ENCODE measurements at regions not wholly inside any gene's neighbourhood (a gene's known extent, or its start where the extent isn't known, plus 50 kb on each side); places are given as distances from the start of the nearest gene placed in this dataset.

- Histone ChIP-seq H3K9ac (ENCODE audit: low read length in 2 of 2) (no peak overlapping the region), H3K27me3 (ENCODE audit: control insufficient read depth in 1 of 2, insufficient read depth in 2 of 2, low read length in 2 of 2) (peaks cover 0 to 9% of the 10 kb centered on the region in 2 donors)
Measured at GRCh38 chr13:111903143-111903542, 163.8 kb upstream of the SOX1 start.

GRCh38 chr13:111904166-111904565, 162.8 kb upstream of the SOX1 start:
- Histone ChIP-seq H3K9ac (ENCODE audit: low read length in 2 of 2) (no peak overlapping the region), H3K4me3 (ENCODE audit: low read length in 2 of 2) (no peak overlapping the region), H3K9me3 (ENCODE audit: control insufficient read depth in 2 of 2, low read length in 2 of 2) (no peaks in the 10 kb centered on the region), H3K27ac (ENCODE audit: low read length) (no peak overlapping the region), H3K27me3 (ENCODE audit: control insufficient read depth in 1 of 2, insufficient read depth in 2 of 2, low read length in 2 of 2) (peaks cover 0 to 9% of the 10 kb centered on the region in 2 donors), H3K36me3 (ENCODE audit: control insufficient read depth in 2 of 2, insufficient read depth in 2 of 2, low read length in 2 of 2) (no peaks in the 10 kb centered on the region), H3K4me1 (ENCODE audit: control insufficient read depth, insufficient read depth, low read length) (peaks cover 3% of the 10 kb centered on the region)

More at GRCh38 chr13:111903143-111903542, 163.8 kb upstream of the SOX1 start:
- H3K4me3 ChIP-seq (ENCODE audit: low read length in 2 of 2), result no peak overlapping the region
- no peak overlapping the region for H3K27ac ChIP-seq (ENCODE audit: low read length)
- peaks cover 3% of the 10 kb centered on the region for H3K4me1 ChIP-seq (ENCODE audit: control insufficient read depth, insufficient read depth, low read length)
- no peaks in the 10 kb centered on the region for H3K9me3 ChIP-seq (ENCODE audit: control insufficient read depth in 2 of 2, low read length in 2 of 2)
- H3K36me3 ChIP-seq (ENCODE audit: control insufficient read depth in 2 of 2, insufficient read depth in 2 of 2, low read length in 2 of 2), result no peaks in the 10 kb centered on the region

- Histone ChIP-seq H3K36me3 (ENCODE audit: control insufficient read depth in 2 of 2, insufficient read depth in 2 of 2, low read length in 2 of 2) (no peaks in the 10 kb centered on the region), H3K27ac (ENCODE audit: low read length) (no peak overlapping the region), H3K4me1 (ENCODE audit: control insufficient read depth, insufficient read depth, low read length) (peaks cover 3% of the 10 kb centered on the region), H3K9me3 (ENCODE audit: control insufficient read depth in 2 of 2, low read length in 2 of 2) (no peaks in the 10 kb centered on the region), H3K9ac (ENCODE audit: low read length in 2 of 2) (no peak overlapping the region), H3K27me3 (ENCODE audit: control insufficient read depth in 1 of 2, insufficient read depth in 2 of 2, low read length in 2 of 2) (peaks cover 0 to 6% of the 10 kb centered on the region in 2 donors), H3K4me3 (ENCODE audit: low read length in 2 of 2) (no peak overlapping the region)
Measured at GRCh38 chr13:111904701-111905608, 162.0 kb upstream of the SOX1 start.

- no peak overlapping the region for H3K27ac ChIP-seq (ENCODE audit: low read length)
- no peaks in the 10 kb centered on the region for H3K9me3 ChIP-seq (ENCODE audit: control insufficient read depth in 2 of 2, low read length in 2 of 2)
- peaks cover 3% of the 10 kb centered on the region for H3K4me1 ChIP-seq (ENCODE audit: control insufficient read depth, insufficient read depth, low read length)
- H3K9ac ChIP-seq (ENCODE audit: low read length in 2 of 2), result no peak overlapping the region
- no peaks in the 10 kb centered on the region for H3K36me3 ChIP-seq (ENCODE audit: control insufficient read depth in 2 of 2, insufficient read depth in 2 of 2, low read length in 2 of 2)
- no peak overlapping the region for H3K4me3 ChIP-seq (ENCODE audit: low read length in 2 of 2)
- peaks cover 0 to 6% of the 10 kb centered on the region in 2 donors for H3K27me3 ChIP-seq (ENCODE audit: control insufficient read depth in 1 of 2, insufficient read depth in 2 of 2, low read length in 2 of 2)
Measured at GRCh38 chr13:111905609-111905945, 161.4 kb upstream of the SOX1 start.

- peaks cover 2% of the 10 kb centered on the region for H3K4me1 ChIP-seq (ENCODE audit: control insufficient read depth, insufficient read depth, low read length)
- peaks cover 0 to 6% of the 10 kb centered on the region in 2 donors for H3K27me3 ChIP-seq (ENCODE audit: control insufficient read depth in 1 of 2, insufficient read depth in 2 of 2, low read length in 2 of 2)
- H3K4me3 ChIP-seq (ENCODE audit: low read length in 2 of 2), result no peak overlapping the region
- H3K9me3 ChIP-seq (ENCODE audit: control insufficient read depth in 2 of 2, low read length in 2 of 2), result no peaks in the 10 kb centered on the region
- H3K27ac ChIP-seq (ENCODE audit: low read length), result no peak overlapping the region
- no peak overlapping the region for H3K9ac ChIP-seq (ENCODE audit: low read length in 2 of 2)
- no peaks in the 10 kb centered on the region for H3K36me3 ChIP-seq (ENCODE audit: control insufficient read depth in 2 of 2, insufficient read depth in 2 of 2, low read length in 2 of 2)
Measured at GRCh38 chr13:111906306-111906705, 160.6 kb upstream of the SOX1 start.

GRCh38 chr13:111906816-111907215, 160.1 kb upstream of the SOX1 start:
- Histone ChIP-seq H3K27me3 (ENCODE audit: control insufficient read depth in 1 of 2, insufficient read depth in 2 of 2, low read length in 2 of 2) (peaks cover 0 to 6% of the 10 kb centered on the region in 2 donors), H3K36me3 (ENCODE audit: control insufficient read depth in 2 of 2, insufficient read depth in 2 of 2, low read length in 2 of 2) (no peaks in the 10 kb centered on the region), H3K9ac (ENCODE audit: low read length in 2 of 2) (no peak overlapping the region), H3K4me1 (ENCODE audit: control insufficient read depth, insufficient read depth, low read length) (no peaks in the 10 kb centered on the region), H3K4me3 (ENCODE audit: low read length in 2 of 2) (no peak overlapping the region), H3K9me3 (ENCODE audit: control insufficient read depth in 2 of 2, low read length in 2 of 2) (no peaks in the 10 kb centered on the region), H3K27ac (ENCODE audit: low read length) (no peak overlapping the region)

- no peak overlapping the region for H3K27ac ChIP-seq (ENCODE audit: low read length)
- H3K9me3 ChIP-seq (ENCODE audit: control insufficient read depth in 2 of 2, low read length in 2 of 2), result no peaks in the 10 kb centered on the region
- H3K4me3 ChIP-seq (ENCODE audit: low read length in 2 of 2), result no peak overlapping the region
- no peak overlapping the region for H3K9ac ChIP-seq (ENCODE audit: low read length in 2 of 2)
- H3K36me3 ChIP-seq (ENCODE audit: control insufficient read depth in 2 of 2, insufficient read depth in 2 of 2, low read length in 2 of 2), result no peaks in the 10 kb centered on the region
- H3K4me1 ChIP-seq (ENCODE audit: control insufficient read depth, insufficient read depth, low read length), result no peaks in the 10 kb centered on the region
- H3K27me3 ChIP-seq (ENCODE audit: control insufficient read depth in 1 of 2, insufficient read depth in 2 of 2, low read length in 2 of 2), result peaks cover 0 to 6% of the 10 kb centered on the region in 2 donors
Measured at GRCh38 chr13:111907341-111907880, 159.5 kb upstream of the SOX1 start.

GRCh38 chr13:111908361-111908760, 158.6 kb upstream of the SOX1 start:
- Histone ChIP-seq H3K27me3 (ENCODE audit: control insufficient read depth in 1 of 2, insufficient read depth in 2 of 2, low read length in 2 of 2) (peaks cover 0 to 7% of the 10 kb centered on the region in 2 donors), H3K27ac (ENCODE audit: low read length) (no peak overlapping the region), H3K36me3 (ENCODE audit: control insufficient read depth in 2 of 2, insufficient read depth in 2 of 2, low read length in 2 of 2) (no peaks in the 10 kb centered on the region)

GRCh38 chr13:111908981-111909380, 158.0 kb upstream of the SOX1 start:
- H3K36me3 ChIP-seq (ENCODE audit: control insufficient read depth in 2 of 2, insufficient read depth in 2 of 2, low read length in 2 of 2), result no peaks in the 10 kb centered on the region

More at GRCh38 chr13:111908361-111908760, 158.6 kb upstream of the SOX1 start:
- H3K9ac ChIP-seq (ENCODE audit: low read length in 2 of 2), result no peak overlapping the region
- H3K9me3 ChIP-seq (ENCODE audit: control insufficient read depth in 2 of 2, low read length in 2 of 2), result no peaks in the 10 kb centered on the region
- no peak overlapping the region for H3K4me3 ChIP-seq (ENCODE audit: low read length in 2 of 2)
- H3K4me1 ChIP-seq (ENCODE audit: control insufficient read depth, insufficient read depth, low read length), result no peaks in the 10 kb centered on the region

GRCh38 chr13:111909501-111909900, 157.4 kb upstream of the SOX1 start:
- Histone ChIP-seq H3K27me3 (ENCODE audit: control insufficient read depth in 1 of 2, insufficient read depth in 2 of 2, low read length in 2 of 2) (peaks cover 0 to 7% of the 10 kb centered on the region in 2 donors), H3K4me1 (ENCODE audit: control insufficient read depth, insufficient read depth, low read length) (no peaks in the 10 kb centered on the region), H3K4me3 (ENCODE audit: low read length in 2 of 2) (no peak overlapping the region)

More at GRCh38 chr13:111908981-111909380, 158.0 kb upstream of the SOX1 start:
- no peak overlapping the region for H3K27ac ChIP-seq (ENCODE audit: low read length)
- H3K9ac ChIP-seq (ENCODE audit: low read length in 2 of 2), result no peak overlapping the region
- no peaks in the 10 kb centered on the region for H3K4me1 ChIP-seq (ENCODE audit: control insufficient read depth, insufficient read depth, low read length)
- H3K27me3 ChIP-seq (ENCODE audit: control insufficient read depth in 1 of 2, insufficient read depth in 2 of 2, low read length in 2 of 2), result peaks cover 0 to 10% of the 10 kb centered on the region in 2 donors
- H3K4me3 ChIP-seq (ENCODE audit: low read length in 2 of 2), result no peak overlapping the region
- H3K9me3 ChIP-seq (ENCODE audit: control insufficient read depth in 2 of 2, low read length in 2 of 2), result no peaks in the 10 kb centered on the region

More at GRCh38 chr13:111909501-111909900, 157.4 kb upstream of the SOX1 start:
- no peak overlapping the region for H3K27ac ChIP-seq (ENCODE audit: low read length)
- no peak overlapping the region for H3K9ac ChIP-seq (ENCODE audit: low read length in 2 of 2)
- no peaks in the 10 kb centered on the region for H3K9me3 ChIP-seq (ENCODE audit: control insufficient read depth in 2 of 2, low read length in 2 of 2)
- no peaks in the 10 kb centered on the region for H3K36me3 ChIP-seq (ENCODE audit: control insufficient read depth in 2 of 2, insufficient read depth in 2 of 2, low read length in 2 of 2)
